Keratinocyte (primary cell): ENCODE measurements at regions not wholly inside any gene's neighbourhood (a gene's known extent, or its start where the extent isn't known, plus 50 kb on each side); places are given as distances from the start of the nearest gene placed in this dataset.

Experiments used
- DNase-seq: peaks from one replicate; pipeline ENCODE4 v3.0.0-alpha.2; 2011; ENCODE audit warnings: low read depth, missing footprints, low spot score
- FAIRE-seq: peaks from 2 replicates; lab custom pipeline; 2011; peaks lifted over from hg19 to GRCh38; lab: Jason Lieb, UNC
- H2AFZ ChIP-seq: 2 replicates; pipeline ENCODE4 v1.6.0; 2012; ENCODE audit warnings: low read length, control low read depth, inconsistent platforms; ENCODE audit not compliant: control insufficient read depth
- H3K27ac ChIP-seq: 2 replicates; pipeline ENCODE4 v1.5.1; 2011; ENCODE audit warnings: low read length; ENCODE audit not compliant: control insufficient read depth, insufficient read depth
- H3K27me3 ChIP-seq: 3 replicates; pipeline ENCODE4 v1.6.0; 2011; ENCODE audit warnings: low read length; ENCODE audit not compliant: control insufficient read depth, insufficient read depth; ENCODE audit errors: extremely low read depth
- H3K36me3 ChIP-seq, 2 experiments: 2 replicates in 1 of 2; 3 replicates in 1 of 2; pipeline ENCODE4 v1.5.1; 2011; ENCODE audit warnings: low read length in 2 of 2, mild to moderate bottlenecking in 1 of 2; ENCODE audit not compliant: control insufficient read depth in 2 of 2, insufficient read depth in 2 of 2; ENCODE audit errors: extremely low read depth in 1 of 2
- H3K4me1 ChIP-seq: 3 replicates; pipeline ENCODE4 v1.5.1; 2011; ENCODE audit warnings: low read length; ENCODE audit not compliant: control insufficient read depth, insufficient read depth; ENCODE audit errors: extremely low read depth
- H3K4me2 ChIP-seq: 3 replicates; pipeline ENCODE4 v1.6.0; 2011; ENCODE audit warnings: low read depth, low read length; ENCODE audit not compliant: control insufficient read depth, insufficient read depth; ENCODE audit errors: extremely low read depth
- H3K4me3 ChIP-seq, 3 experiments: fragments of 200-600 bp in 1 of 3; sonication (generic) in 1 of 3; 2 replicates in 2 of 3; 3 replicates in 1 of 3; pipeline ENCODE4 v1.5.1; 2011 to 2016; ENCODE audit warnings: low read length in 3 of 3, mild to moderate bottlenecking in 3 of 3, control low read depth in 2 of 3, inconsistent platforms in 1 of 3, low read depth in 1 of 3, mixed read lengths in 1 of 3, mixed run types in 1 of 3, moderate library complexity in 1 of 3; ENCODE audit not compliant: control insufficient read depth in 2 of 3, insufficient read depth in 2 of 3; ENCODE audit errors: extremely low read depth in 1 of 3
- H3K79me2 ChIP-seq: 2 replicates; pipeline ENCODE4 v1.6.0; 2012; ENCODE audit warnings: low read length; ENCODE audit not compliant: control insufficient read depth, insufficient read depth
- H3K9ac ChIP-seq: 3 replicates; pipeline ENCODE4 v1.6.0; 2011; ENCODE audit warnings: low read length; ENCODE audit not compliant: control insufficient read depth, insufficient read depth; ENCODE audit errors: extremely low read depth
- H3K9me1 ChIP-seq: 3 replicates; pipeline ENCODE4 v1.6.0; 2011; ENCODE audit warnings: low read length; ENCODE audit not compliant: control insufficient read depth, insufficient read depth; ENCODE audit errors: extremely low read depth
- H3K9me3 ChIP-seq: 2 replicates; pipeline ENCODE4 v1.5.1; 2012; ENCODE audit warnings: low read depth, low read length; ENCODE audit not compliant: control insufficient read depth
- H4K20me1 ChIP-seq: 3 replicates; pipeline ENCODE4 v1.6.0; 2011; ENCODE audit warnings: low read length; ENCODE audit not compliant: control insufficient read depth, insufficient read depth; ENCODE audit errors: extremely low read depth
- CTCF ChIP-seq, 3 experiments: IDR thresholded peaks in 1 of 3; conservative IDR thresholded peaks in 1 of 3; optimal IDR thresholded peaks in 1 of 3; 2 replicates in 2 of 3; 3 replicates in 1 of 3; pipeline versions ENCODE3 to v1.5.1; 2011; ENCODE audit warnings: low read length in 3 of 3, mild to moderate bottlenecking in 3 of 3, moderate library complexity in 2 of 3, control low read depth in 1 of 3, inconsistent platforms in 1 of 3; ENCODE audit not compliant: insufficient read depth in 2 of 3; ENCODE audit errors: extremely low read depth in 1 of 3
- EZH2 ChIP-seq: IDR thresholded peaks from one replicate; pipeline ENCODE4 v1.6.1; 2012; ENCODE audit warnings: inconsistent platforms, mild to moderate bottlenecking, low read length, moderate library complexity
- dilution Hi-C: fragments of 300-500 bp; cut with MboI; formaldehyde crosslinking; loops from one replicate; pipeline ENCODE4 v1.7.0; 2020; ENCODE audit warnings: low sequenced_read_pairs; ENCODE audit not compliant: extremely low pct_ligation_motif_present

GRCh38 chr6:141199074-141199473, 933.7 kb upstream of the GJE1 start:
- no peaks in the 10 kb centered on the region for H3K36me3 ChIP-seq
- H3K9me3 ChIP-seq, result no peaks in the 10 kb centered on the region
- no peaks in the 10 kb centered on the region for H3K9me1 ChIP-seq
- H3K27ac ChIP-seq, result no peak overlapping the region
- H3K79me2 ChIP-seq, result no peaks in the 10 kb centered on the region
- H2AFZ ChIP-seq, result no peak overlapping the region
- FAIRE-seq (no peak), DNase-seq (no peak)
- no peaks in the 10 kb centered on the region for H3K27me3 ChIP-seq
- H3K4me3 ChIP-seq, result no peak overlapping the region
- no peaks in the 10 kb centered on the region for H3K4me1 ChIP-seq
- no peaks in the 10 kb centered on the region for H4K20me1 ChIP-seq
- no peak overlapping the region for H3K9ac ChIP-seq
- dilution Hi-C loops, result no loop called here
- TF ChIP-seq CTCF (optimal IDR thresholded peaks at IDR 0.05 in 1 of 3, IDR thresholded peaks at IDR 0.05 in 1 of 3, conservative IDR thresholded peaks at IDR 0.05 in 1 of 3; ENCODE audit: extremely low read depth in 1 of 3, insufficient read depth in 2 of 3, low read length in 3 of 3) (no peak), EZH2 (no peak)
- H3K4me2 ChIP-seq, result no peak overlapping the region

- TF ChIP-seq CTCF (optimal IDR thresholded peaks at IDR 0.05 in 1 of 3, IDR thresholded peaks at IDR 0.05 in 1 of 3, conservative IDR thresholded peaks at IDR 0.05 in 1 of 3; ENCODE audit: extremely low read depth in 1 of 3, insufficient read depth in 2 of 3, low read length in 3 of 3), result peak in 2 of 3 experiments; percentile 14 to 32
- no peak for TF ChIP-seq EZH2
- H3K27ac ChIP-seq, result no peak overlapping the region
- dilution Hi-C loops, result no loop called here
These were observed 937.4 kb upstream of the GJE1 start for GRCh38 chr6:141195251-141195832.

More at GRCh38 chr6:141195251-141195832, 937.4 kb upstream of the GJE1 start:
- H3K4me1 ChIP-seq, result no peaks in the 10 kb centered on the region
- no peak overlapping the region for H3K9ac ChIP-seq
- no peaks in the 10 kb centered on the region for H4K20me1 ChIP-seq
- no peaks in the 10 kb centered on the region for H3K79me2 ChIP-seq
- no peak for FAIRE-seq
- H3K9me3 ChIP-seq, result no peaks in the 10 kb centered on the region
- no peaks in the 10 kb centered on the region for H3K27me3 ChIP-seq
- no peak overlapping the region for H2AFZ ChIP-seq
- no peak for DNase-seq
- no peaks in the 10 kb centered on the region for H3K9me1 ChIP-seq
- H3K36me3 ChIP-seq, result no peaks in the 10 kb centered on the region
- H3K4me3 ChIP-seq, result no peak overlapping the region
- H3K4me2 ChIP-seq, result no peak overlapping the region
